IPS DF 4.7 (cell line): ENCODE measurements at regions not wholly inside any gene's neighbourhood (a gene's known extent, or its start where the extent isn't known, plus 50 kb on each side); places are given as distances from the start of the nearest gene placed in this dataset.

Source experiments
- DNase-seq: peaks from one replicate; pipeline ENCODE4 v3.0.0-alpha.2; 2013; ENCODE audit warnings: low spot score; ENCODE audit errors: extremely low read depth

DNA sequence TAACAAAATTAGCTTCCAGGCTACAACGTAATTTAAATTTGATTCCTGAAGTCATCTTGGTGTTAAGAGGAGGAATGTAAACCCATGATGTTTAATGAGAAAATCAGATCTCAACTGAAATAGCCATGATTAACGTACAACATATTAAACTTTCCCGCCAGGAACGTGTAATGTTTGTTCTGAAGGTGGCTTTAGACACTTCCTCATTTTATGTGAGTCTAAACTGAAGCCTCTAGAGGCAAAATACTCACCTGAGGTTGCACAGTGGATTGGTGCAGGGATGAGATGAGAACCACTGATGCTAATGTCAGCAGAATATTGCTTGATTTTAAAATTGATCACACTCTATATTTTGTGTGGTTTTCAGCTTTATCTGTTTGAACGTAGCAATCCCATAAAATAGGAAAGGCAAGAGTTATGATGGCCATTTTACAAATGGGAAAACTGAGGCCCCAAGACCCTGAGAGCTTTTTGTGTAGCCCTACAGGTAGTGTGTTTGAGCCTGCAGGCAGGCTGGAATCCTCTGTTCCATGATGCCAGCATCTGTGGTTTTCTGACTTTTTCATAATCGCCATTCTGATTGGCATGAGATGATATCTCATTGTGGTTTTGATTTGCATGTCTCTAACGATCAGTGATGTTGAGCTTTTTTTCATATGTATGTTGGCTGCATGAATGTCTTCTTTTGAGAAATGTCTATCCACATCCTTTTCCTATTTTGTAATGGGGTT is 243.7 kb upstream of the BMPER start:
- DNase-seq, result no peak

DNA sequence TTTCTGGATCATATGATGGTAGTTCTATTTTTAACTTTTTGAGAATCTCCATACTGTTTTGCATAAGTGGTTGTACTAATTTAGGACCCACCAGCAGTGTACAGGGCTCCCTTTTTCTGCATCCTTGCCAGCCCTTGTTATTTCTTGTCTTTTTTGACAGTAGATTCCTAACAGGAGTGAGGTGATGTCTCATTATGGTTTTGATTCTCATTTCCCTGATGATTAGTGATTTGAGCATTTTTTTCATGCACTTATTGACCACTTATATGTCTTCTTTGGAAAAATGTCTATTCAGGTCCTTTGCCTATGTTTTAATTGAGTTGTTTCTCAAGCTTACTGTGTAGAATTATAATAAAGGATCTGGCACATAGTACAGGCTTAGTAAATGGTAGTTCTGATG is 238.8 kb upstream of the BMPER start:
- DNase-seq, result no peak

DNA sequence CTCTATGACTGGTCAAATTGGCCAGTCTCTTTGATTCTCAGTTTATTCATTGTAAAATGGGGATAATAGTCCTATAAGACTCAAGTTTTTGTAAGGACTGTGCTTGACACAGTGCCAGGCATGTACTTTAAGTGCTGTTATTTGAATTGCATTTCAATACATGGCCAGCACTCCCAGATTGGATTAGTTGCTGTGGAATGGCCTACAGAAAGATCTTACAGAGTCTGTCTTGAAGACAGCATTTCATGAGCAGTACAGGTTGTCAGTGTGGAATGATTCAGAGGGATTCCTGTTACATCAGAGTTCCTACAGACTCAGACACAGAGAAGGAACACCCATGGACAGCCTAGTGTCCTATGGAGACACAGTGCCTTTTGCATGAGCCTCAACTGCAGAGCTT is 238.1 kb upstream of the BMPER start:
- DNase-seq, result no peak

DNA sequence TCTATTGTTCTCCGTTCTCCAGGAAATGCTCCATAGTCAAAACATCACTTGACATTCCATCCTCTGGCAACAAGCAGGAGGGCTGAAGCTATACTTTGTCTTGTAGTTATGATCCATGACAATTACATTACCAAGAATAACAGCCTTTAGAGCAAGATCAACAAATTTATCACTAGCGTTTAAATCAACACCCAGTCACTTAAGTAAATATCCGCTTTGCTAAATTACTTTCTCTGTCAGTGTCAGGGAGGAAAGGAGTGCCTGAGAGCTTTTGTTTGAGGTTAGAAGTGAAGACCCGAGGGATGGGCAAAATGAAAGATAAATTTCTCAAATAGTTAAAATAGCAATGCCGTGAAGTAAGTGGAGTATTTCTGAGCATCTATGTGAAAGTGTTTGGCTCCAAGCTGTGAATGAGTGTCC is 236.1 kb upstream of the BMPER start:
- DNase-seq, result no peak

DNA sequence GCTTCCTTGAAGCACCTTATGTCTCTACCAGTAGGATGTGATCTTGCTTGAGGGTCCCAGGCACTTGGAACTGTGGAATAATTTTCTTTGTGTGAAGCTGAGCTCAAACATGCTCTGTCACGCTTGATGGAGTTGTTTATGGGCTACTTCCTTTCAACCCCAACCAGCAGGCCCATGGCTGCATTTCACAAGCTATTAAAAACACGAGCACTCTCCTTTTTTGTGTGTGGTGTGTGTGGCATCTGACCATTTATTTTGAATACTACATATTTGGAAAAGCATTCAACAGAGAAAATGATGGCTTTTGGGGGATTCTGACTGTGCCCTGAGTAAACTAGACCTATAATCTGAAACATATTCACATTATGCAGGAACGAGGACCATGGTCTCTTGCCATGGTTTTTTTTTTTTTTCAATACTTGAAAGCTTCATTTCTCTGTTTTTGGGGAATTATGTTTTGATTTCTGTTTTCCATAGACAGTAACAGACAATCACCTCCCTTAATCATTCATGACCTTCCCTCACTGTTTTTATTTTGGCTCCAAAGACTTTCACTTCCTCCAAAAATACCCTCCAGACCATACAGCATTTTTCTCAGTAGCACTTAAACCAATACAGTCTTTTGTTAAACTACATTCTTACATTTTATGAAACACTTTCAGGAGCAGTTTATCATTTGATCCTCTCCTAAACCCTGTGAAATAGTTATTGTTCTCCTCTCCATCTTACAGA is 233.6 kb upstream of the BMPER start:
- no peak for DNase-seq

DNA sequence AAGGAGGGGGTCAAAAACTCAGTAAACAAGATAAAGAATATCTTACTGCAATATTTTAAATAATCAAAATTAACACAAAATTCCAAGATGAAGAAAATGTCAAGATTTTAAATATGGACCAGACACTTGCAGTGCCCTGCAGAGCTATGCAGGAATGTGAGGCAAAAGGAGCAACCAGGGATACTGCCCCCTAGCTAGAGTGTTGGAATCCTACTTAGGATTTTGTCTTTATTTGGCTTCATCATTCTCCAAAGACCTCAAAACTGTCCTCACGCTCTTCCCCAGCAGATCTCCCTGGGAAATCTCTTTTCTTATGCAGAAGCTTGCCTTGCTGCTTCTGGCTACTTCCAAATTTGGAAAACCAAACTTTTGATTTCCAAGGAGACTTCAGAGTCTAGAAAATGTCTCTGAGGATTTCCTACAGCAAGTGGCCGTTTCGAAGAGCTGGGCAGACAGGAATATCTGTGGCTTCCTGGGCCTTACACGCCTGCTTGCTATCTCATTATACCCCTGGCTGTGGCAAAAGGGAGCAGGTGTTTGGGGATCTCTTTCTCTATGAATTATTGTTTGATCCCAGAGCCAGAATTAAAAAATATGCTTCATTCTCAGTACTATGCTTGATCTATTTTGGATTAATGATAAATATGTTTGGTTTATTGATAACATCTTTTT is 232.2 kb upstream of the BMPER start:
- no peak for DNase-seq

DNA sequence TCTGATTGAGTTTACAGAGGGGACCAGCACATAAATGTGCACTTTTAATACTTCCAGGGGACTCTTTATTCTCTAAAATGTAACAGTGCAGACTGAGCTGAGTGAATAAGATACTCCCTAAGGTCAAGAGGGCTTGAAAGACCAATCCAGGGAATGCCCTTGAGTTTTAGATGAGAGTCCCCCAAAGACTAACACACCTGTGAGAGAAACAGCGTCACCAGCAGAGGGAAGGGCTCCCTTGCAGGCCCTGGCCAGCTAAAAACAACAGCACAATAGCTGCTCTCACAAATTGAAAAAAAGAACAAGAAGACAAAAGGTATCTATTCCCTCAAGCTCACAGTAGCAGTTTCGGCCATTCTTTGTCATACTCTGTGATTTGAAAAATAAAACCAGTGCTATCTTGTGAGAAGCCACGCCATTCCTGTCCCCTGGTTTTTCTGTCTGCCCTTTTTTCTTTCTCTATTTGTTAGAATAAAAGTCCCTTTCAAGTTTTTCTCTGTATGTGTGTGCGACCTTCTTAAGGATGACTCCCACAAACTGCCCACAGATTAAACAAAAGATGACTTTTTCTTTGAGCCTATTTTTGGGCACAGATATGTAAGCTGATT is 230.4 kb upstream of the BMPER start:
- DNase-seq, result no peak

DNA sequence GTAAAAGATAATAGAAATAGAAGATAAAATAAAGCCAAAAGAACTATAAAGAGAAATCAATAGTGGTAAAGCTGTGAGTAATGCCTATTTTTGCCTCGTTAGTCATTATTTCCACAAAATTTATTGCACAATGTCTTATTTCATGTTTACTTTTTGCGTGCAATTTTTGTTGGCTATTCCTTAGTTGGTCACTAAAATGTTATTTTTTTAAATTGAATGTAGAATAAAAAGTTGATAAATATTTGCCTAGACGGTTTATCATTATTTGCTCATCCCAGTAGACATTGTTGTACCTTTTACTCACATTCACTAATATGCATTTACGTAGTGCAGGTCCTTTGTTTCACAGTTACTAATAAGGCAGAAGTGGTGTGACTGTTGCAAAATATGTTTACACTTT is 227.8 kb upstream of the BMPER start:
- no peak for DNase-seq

DNA sequence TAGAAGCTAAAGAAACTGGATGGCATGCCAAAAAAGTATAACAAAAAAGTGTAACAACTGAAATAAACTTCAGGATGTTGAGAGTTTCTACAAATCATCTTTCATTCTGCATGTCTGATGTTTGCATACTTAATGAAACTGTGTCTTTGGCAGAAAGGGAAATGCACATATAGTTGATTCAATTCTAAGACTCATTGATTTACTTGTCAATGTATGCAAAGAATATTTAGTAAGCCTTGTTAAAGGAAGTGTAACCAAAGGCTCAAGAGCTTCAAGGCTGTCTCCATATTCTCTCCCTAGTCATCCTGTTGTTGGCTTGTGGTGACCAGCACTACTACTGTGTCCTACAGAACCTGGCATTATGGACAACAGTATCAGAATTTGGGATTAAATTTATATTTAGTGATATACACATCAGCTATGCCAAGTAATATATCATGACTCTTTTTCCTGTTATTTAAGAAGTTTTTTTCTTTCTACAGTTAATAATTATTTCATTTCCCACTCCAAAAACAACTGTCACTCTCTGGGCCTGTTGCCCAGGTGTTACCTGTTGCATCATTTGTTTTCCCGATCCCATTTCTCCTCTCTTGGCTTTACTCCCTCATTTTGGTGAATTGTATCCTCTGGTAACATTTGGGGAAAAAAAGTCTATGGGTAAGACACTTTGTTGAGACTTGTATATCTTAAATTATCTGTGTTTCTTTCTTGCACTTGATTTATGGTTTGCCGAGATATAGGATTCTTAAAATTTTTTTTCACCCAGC is 226.6 kb upstream of the BMPER start:
- DNase-seq, result no peak

DNA sequence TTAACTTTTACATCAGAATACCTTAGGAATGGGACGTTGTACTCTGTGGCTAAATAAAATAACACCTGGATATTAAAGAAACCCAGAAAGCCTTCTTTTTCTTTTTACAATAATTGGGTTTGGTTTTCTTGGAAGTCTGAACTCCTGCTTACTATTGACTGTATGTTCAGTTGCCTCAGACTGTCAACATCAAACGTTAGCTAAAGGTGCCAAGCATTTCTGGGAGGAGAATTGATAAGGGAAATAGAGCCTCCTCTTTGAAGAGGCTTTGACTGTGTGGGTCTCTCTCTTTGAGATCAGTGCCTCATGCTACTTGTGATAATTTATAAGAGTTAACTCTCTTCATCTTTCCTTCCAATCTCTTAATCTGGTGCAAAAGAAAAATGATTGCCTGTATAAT is 224.7 kb upstream of the BMPER start:
- no peak for DNase-seq

DNA sequence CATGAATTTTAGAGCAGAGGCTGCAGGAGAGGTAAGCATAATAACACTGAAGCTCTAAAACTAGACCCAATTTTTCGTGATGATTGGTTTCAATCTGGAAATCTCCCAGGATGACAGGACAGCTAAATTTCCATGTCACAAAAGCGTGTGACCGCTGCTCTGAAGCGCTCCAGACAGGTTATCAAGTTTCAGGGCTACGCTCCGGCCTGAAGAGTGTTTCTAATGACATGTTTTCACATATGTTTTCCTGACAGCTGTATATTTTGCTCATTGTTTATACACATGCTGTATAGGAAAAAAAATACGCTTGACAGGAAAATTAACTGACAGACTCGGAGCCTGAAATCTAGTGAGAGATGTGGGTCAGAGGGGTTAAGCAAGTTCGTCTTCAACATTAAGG is 219.8 kb upstream of the BMPER start:
- no peak for DNase-seq

DNA sequence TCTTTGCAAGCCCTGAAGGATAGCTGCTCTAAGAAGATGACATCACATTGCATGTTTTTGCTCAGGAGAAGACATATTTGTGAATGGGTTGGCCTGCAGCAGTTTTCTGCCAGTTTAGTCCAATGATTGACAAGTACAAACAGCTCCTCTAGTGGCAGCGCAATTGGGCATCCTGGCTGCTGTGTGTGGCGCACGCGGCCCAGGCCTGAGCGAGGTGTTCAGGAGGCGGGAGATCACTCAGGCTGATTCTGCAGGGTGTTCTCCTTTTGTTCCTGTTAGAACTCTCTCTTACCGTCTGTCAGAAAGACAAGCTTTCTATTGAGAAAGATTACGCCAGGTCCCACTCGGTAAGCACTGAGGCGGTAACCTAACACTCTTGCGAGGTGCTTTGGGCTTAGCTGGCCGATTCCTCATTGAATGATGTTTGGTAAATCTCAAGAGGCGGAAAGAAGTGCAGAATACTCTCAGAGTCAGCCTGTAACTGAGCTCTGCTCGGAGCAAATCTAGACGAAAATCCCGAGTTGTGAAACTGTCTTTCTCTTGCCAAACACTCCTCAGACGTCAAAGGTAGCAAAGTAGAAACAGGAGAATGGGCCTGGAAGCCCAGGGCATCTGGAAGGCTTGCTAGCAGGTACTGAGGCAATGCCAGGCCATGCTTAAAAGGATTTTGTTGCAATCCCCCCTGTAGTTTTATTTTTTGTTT is 219.2 kb upstream of the BMPER start:
- no peak for DNase-seq

DNA sequence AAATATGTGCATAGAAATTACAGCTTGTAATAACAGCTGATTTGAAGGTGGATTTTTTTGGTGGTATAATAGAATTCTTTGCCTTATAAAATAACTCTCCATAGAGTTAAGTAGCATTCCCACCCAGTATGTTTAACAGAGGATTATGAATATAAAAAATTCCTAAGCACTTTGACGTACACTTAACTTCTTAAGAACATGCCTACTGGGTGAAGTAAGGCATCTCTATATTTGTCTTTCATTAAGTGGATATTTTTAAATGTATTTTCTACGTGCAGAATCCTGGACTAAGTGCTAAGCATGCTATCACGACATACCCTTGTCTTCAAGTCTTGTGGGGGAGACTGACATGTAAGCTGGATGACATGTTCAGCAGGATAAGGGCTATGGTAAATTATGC is 217.7 kb upstream of the BMPER start:
- no peak for DNase-seq

DNA sequence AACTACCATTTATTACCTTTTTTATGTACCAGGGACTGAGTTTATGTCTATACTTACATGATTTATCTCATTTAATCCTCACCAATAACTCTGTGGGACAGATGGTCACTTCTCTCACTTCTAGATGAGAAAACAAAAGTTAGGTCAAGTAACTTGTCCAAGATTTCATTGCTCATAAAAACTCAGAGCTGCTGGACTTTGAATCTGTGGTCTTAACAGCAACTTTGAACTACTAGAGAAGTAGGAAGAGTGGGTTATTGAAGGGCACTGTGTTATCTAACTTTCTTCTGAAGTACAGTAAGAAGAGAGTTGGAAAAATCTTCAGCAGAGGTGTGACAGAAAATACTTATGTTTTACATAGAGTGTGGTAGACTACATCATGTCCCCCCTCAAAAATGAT is 214.2 kb upstream of the BMPER start:
- no peak for DNase-seq

DNA sequence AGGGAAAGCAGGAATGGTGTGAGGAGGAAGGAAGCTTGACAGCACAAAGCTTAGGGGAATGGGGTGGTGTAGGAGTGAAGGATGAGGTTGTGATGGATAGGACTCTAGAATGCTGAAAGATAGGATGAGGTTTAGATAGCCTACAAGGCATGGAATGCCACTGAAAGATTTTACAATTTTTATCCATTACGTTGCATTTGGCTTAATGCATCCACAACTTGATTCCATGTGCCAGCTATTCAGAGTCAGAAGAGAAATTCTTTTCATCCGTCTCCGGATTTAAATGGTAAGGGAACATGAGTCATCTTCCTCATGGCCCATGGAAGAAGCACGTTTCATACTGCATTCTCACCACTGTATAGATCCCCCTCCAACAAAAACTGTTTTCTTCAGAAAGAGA is 212.4 kb upstream of the BMPER start:
- DNase-seq, result no peak

DNA sequence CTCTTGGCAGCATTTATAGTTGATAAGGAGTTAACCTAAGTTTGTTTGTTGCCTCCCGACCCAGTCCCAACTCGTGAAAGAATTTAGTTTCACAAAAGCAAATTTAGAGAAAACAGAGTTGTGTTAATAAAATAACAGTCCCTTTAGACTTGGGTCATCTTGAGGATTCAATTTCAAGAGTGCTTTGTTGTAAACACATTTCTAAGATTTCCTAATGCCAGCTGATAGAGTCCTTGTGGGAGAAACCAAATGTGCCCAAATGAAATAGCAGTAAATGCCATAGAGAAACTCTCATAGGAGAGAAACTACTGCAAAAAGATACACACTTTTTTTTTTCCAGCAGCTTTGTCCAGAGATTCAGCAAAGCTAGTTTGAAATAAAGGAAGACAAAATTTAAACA is 211.3 kb upstream of the BMPER start:
- DNase-seq, result no peak

DNA sequence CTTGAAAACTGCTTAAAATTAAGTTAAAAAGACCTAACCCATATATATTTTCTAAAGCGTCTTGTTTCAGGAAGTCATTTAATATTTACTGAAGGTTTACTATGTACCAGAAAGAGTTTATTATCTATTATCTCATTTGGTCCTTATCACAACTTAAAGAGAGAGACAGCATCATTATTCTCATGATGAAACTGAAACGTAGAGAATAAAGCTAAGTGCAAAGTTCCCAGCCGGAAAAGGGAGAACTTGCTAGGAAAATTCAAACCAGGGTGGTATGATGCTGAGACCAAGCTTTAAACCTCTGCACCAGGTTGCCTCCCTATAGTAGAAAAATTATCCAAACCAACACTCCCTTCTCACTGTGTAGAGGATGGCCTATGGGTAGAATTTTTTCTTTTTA is 207.7 kb upstream of the BMPER start:
- no peak for DNase-seq

DNA sequence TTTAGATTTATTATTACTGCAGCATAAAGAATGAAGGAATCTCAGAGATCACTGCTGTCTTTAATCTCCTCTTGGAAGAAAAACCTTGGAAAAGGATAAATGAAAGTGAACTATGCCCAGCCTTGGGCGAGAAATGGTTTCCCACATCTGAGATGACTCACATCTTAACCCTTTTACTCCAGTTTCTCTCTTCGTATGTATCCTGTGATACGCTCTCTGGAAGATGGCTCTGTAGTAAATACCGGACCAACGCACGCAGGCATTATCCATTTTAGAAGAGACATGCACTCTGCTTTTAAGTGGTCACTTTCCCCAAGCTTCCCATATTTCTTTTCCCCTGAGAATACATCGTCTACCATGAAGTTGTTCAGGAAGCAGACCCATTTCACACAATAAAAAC is 207.3 kb upstream of the BMPER start:
- DNase-seq, result no peak

DNA sequence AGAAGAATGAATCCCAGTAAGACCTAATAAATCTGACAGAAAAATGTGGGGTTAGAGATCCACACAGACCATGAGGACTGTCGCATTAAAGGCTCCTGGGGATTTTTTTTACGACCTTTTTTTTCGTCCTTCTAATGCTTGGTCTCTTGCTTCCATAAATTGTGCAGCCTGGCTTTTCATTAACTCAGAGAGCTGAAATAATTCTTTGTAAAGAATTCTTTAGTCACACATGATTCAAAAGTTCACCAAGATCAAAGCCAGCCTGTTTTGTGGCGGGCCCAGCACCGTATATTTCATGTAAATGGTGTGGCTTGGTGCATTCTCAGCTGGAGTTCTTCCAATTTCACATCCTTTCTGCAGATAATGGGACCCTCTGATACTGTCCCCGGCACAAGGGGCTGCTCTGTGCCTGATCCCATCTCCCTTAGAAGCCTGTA is 206.6 kb upstream of the BMPER start:
- no peak for DNase-seq

DNA sequence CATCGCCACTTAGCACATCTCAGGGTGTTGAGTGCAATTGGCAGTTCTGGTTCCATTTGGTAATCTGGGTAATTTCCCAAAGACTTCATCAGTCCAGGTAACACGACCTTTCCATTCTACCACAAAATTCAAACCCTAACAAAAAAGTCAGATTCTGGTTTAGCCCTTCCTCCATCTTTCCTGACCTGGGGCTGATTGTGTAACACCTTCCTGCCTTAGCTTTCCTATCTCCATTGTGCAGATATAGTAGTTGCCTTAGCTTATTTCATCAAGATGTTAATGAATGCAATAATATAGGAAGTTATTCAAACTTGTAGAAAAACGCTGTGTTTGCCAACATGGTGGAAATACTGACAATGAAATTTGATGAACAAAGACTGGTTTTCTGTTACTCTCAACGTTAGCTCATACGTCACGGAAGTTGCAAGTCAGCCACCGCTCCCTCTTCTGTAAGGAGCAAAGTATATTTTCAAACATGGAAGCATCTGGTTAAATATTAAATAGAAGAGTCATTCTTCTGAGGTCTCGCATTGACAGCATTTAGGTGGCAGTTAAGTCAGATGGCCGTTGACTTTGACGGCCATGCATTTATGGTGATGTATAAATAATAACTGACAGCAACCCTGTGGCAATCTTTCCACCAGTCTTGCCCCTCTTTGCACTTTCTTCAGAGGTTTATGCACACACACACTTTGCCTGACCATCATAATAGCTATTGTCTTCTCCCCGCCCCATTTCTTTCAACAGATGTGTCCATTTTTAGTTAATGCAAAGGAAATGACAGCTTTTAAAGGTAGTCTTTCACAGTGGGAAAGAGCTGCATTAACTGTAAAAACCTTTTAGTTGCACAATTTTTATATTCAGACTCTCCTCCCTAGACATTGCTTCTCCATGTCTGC is 205.1 kb upstream of the BMPER start:
- DNase-seq, result no peak
